Naive thymus-derived CD4-positive, alpha-beta T cell (primary cell): ENCODE measurements at regions not wholly inside any gene's neighbourhood (a gene's known extent, or its start where the extent isn't known, plus 50 kb on each side); places are given as distances from the start of the nearest gene placed in this dataset.

Experiments used
- ATAC-seq: fragments of 150-1000 bp; cut with Tn5 transposase; 2 replicates; pipeline ENCODE4 v1.10.0; 2021; ENCODE audit warnings: mild to moderate bottlenecking, moderate library complexity
- CTCF ChIA-PET: fragments of 350-600 bp; sonication (Branson Sonifier 250); formaldehyde crosslinking; loops from one replicate; lab custom pipeline; 2021; ENCODE audit warnings: antibody characterized with exemption; lab: Charles Lee
- POLR2A ChIA-PET: fragments of 350-600 bp; sonication (Branson Sonifier 250); formaldehyde crosslinking; loops from one replicate; lab custom pipeline; 2021; ENCODE audit warnings: antibody characterized with exemption, inconsistent platforms; lab: Charles Lee
- DNase-seq, 9 donors: peaks; one replicate each; pipeline versions ENCODE4 v3.0.0 to v3.0.0-alpha.2; 2020 to 2022; ENCODE audit warnings: mixed read lengths in 1 of 9
- H3K27ac ChIP-seq: one replicate; pipeline ENCODE4 v1.7.0; 2013; ENCODE audit warnings: mild to moderate bottlenecking, low read depth, low read length, moderate library complexity
- H3K27me3 ChIP-seq, 2 donors: one replicate each; pipeline ENCODE4 v1.7.0; 2013; ENCODE audit warnings: low read length in 2 of 2, mild to moderate bottlenecking in 2 of 2, moderate library complexity in 2 of 2; ENCODE audit not compliant: control insufficient read depth in 2 of 2, insufficient read depth in 2 of 2
- H3K36me3 ChIP-seq, 3 experiments: 1 replicate in 2 of 3; 2 replicates in 1 of 3; pipeline ENCODE4 v1.7.0; 2013; ENCODE audit warnings: low read length in 3 of 3, mild to moderate bottlenecking in 3 of 3, moderate library complexity in 1 of 3; ENCODE audit not compliant: insufficient read depth in 3 of 3, control insufficient read depth in 2 of 3
- H3K4me1 ChIP-seq, 2 donors: one replicate each; pipeline ENCODE4 v1.7.0; 2013; ENCODE audit warnings: low read length in 2 of 2, mild to moderate bottlenecking in 2 of 2, moderate library complexity in 1 of 2; ENCODE audit not compliant: control insufficient read depth in 2 of 2, insufficient read depth in 2 of 2
- H3K4me3 ChIP-seq: 2 replicates; pipeline ENCODE4 v1.7.0; 2013; ENCODE audit warnings: mild to moderate bottlenecking, low read length
- H3K9me3 ChIP-seq, 3 experiments: 1 replicate in 2 of 3; 2 replicates in 1 of 3; pipeline ENCODE4 v1.7.0; 2013; ENCODE audit warnings: low read length in 3 of 3; ENCODE audit not compliant: control insufficient read depth in 2 of 3
- H3K27ac Mint-ChIP-seq, 9 donors: one replicate each; pipeline ENCODE4 v1.8.0; 2020 to 2022; ENCODE audit warnings: mixed read lengths in 9 of 9, mild to moderate bottlenecking in 8 of 9, moderate library complexity in 5 of 9, inconsistent platforms in 2 of 9
- H3K27me3 Mint-ChIP-seq, 5 donors: one replicate each; pipeline ENCODE4 v1.8.0; 2021 to 2022; ENCODE audit warnings: mixed read lengths in 5 of 5, mild to moderate bottlenecking in 1 of 5
- H3K36me3 Mint-ChIP-seq, 5 donors: one replicate each; pipeline ENCODE4 v1.8.0; 2020 to 2022; ENCODE audit warnings: mixed read lengths in 5 of 5, mild to moderate bottlenecking in 3 of 5, inconsistent platforms in 1 of 5
- H3K4me1 Mint-ChIP-seq, 7 donors: one replicate each; pipeline ENCODE4 v1.8.0; 2020 to 2022; ENCODE audit warnings: mixed read lengths in 7 of 7, mild to moderate bottlenecking in 3 of 7, inconsistent platforms in 1 of 7
- H3K4me3 Mint-ChIP-seq, 10 donors: one replicate each; pipeline ENCODE4 v1.8.0; 2020 to 2022; ENCODE audit warnings: mild to moderate bottlenecking in 10 of 10, mixed read lengths in 10 of 10, moderate library complexity in 6 of 10, inconsistent platforms in 2 of 10
- H3K9me3 Mint-ChIP-seq, 11 donors: one replicate each; pipeline ENCODE4 v1.8.0; 2020 to 2022; ENCODE audit warnings: mixed read lengths in 11 of 11, mild to moderate bottlenecking in 4 of 11, inconsistent platforms in 1 of 11, moderate library complexity in 1 of 11
- intact Hi-C, 2 donors: fragments of 100-400 bp; cut with micrococcal nuclease; formaldehyde crosslinking; loops; one replicate each; pipeline ENCODE4 v1.15.1; 2023

DNA sequence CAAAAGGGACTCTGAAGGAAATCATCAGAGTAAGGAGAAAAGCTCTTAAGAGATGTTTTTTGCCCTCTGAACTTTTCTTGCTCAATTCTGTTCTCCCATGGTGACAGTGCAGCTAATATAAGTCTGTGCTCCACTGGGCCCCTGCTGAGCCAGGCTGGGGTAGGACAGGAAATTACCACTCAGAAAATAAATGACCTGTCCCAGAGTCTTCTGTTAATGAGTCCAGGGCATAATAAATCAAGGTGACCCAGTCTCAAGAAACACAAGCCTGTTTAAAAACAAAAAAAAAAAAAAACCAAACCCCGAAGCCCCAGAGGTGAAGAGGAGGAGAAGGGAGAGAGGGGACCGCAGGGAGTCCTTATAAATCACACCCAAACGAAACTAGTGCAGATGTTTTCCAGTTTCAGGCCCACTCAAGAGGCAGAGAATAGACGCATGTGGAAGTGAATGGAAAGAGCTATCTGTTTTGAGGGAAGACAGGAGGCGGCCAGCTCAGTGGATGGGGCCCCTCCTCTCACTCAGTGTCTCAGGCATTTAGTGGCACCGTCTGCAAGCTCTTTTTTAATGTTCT is 59.8 kb upstream of the BOC start:
- no peak overlapping the region for H3K27ac Mint-ChIP-seq
- H3K4me3 Mint-ChIP-seq = no peak overlapping the region
- intact Hi-C loops = no loop called here
- ATAC-seq = no peak
- Histone ChIP-seq H3K9me3 (no peaks in the 10 kb centered on the region), H3K27me3 (no peaks in the 10 kb centered on the region), H3K4me1 (no peaks in the 10 kb centered on the region), H3K27ac (no peak overlapping the region), H3K36me3 (no peaks in the 10 kb centered on the region), H3K4me3 (no peak overlapping the region)
- no peak for DNase-seq
- H3K9me3 Mint-ChIP-seq = no peaks in the 10 kb centered on the region
- peaks cover 0 to 6% (median 4%) of the 10 kb centered on the region in 5 donors for H3K27me3 Mint-ChIP-seq
- POLR2A ChIA-PET = interaction anchor here (0.6 kb wide), 1 partner anchor 13 kb away, joined by 3 read pairs; no protein-coding TSS in a partner anchor
- H3K36me3 Mint-ChIP-seq = peaks cover 0 to 3% (median 0%) of the 10 kb centered on the region in 5 donors
- H3K4me1 Mint-ChIP-seq = peaks cover 0 to 3% (median 0%) of the 10 kb centered on the region in 7 donors
- CTCF ChIA-PET = no interaction called here

DNA sequence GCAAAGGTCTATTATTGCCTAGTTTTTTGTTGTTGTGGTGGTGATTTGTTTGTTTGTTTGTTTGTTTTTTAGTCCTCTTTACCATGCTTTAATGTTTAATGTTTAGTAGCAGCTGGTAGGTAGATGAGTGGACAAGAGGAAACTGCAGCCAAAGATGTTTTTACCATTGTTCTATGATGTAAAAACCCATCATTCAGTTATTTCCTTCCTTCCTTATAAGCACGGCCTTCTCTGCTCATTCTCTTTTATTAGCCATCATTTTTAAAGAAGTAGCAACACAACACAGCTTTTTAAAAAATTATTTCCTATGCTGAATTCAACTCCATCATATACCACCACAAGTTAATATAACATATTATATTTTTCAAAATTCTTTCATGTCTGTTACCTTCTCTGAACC is 58.5 kb upstream of the BOC start:
- DNase-seq (no peak), ATAC-seq (no peak)
- Histone ChIP-seq H3K4me3 (no peak overlapping the region), H3K9me3 (no peaks in the 10 kb centered on the region), H3K36me3 (no peaks in the 10 kb centered on the region), H3K4me1 (no peaks in the 10 kb centered on the region), H3K27ac (no peak overlapping the region), H3K27me3 (no peaks in the 10 kb centered on the region)
- H3K27ac Mint-ChIP-seq = no peak overlapping the region
- H3K9me3 Mint-ChIP-seq = no peaks in the 10 kb centered on the region
- peaks cover 0 to 6% (median 4%) of the 10 kb centered on the region in 5 donors for H3K27me3 Mint-ChIP-seq
- peaks cover 0 to 3% (median 0%) of the 10 kb centered on the region in 7 donors for H3K4me1 Mint-ChIP-seq
- ChIA-PET POLR2A (interaction anchor here (0.6 kb wide), 1 partner anchor 1327 kb away, joined by 3 read pairs; no protein-coding TSS in a partner anchor), CTCF (no interaction called here)
- intact Hi-C loops = no loop called here
- peaks cover 0 to 3% (median 0%) of the 10 kb centered on the region in 5 donors for H3K36me3 Mint-ChIP-seq
- H3K4me3 Mint-ChIP-seq = no peak overlapping the region

DNA sequence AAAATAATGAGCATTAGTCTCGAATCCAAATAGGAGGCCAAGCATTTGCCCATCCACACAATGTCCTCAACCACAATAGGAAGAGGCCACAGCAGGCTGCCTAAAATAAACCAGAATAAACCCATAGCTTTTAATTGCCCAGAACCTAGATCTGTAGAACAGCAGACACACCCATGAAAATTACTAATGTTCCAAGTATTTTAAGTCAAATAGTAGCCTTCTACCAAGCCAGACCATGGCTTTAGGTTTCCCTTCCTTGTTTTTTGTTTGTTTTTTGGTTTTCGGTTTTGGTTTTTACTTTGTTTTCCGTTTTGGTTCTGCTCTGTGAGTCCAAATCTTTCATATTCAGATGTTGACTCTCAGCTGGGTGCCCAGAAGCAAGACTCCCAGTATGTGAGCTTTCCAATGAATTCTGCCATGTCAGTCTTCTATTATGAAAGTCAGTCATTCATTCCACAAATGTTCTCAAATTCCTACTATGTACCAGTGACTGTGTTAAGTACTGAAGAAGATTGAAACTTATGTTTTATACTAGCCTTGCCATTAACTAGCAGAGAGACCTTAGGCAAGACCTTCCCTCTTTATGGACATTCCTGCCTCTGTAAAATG is 57.8 kb upstream of the BOC start:
- no peak for ATAC-seq
- no peak overlapping the region for H3K27ac ChIP-seq
- peaks cover 0 to 3% (median 0%) of the 10 kb centered on the region in 5 donors for H3K36me3 Mint-ChIP-seq
- H3K9me3 Mint-ChIP-seq = no peaks in the 10 kb centered on the region
- H3K36me3 ChIP-seq = no peaks in the 10 kb centered on the region
- no peak overlapping the region for H3K27ac Mint-ChIP-seq
- no peak for DNase-seq
- H3K4me1 Mint-ChIP-seq = peaks cover 0 to 3% (median 0%) of the 10 kb centered on the region in 7 donors
- no peaks in the 10 kb centered on the region for H3K27me3 ChIP-seq
- no peak overlapping the region for H3K4me3 Mint-ChIP-seq
- H3K9me3 ChIP-seq = no peaks in the 10 kb centered on the region
- peaks cover 0 to 5% (median 3%) of the 10 kb centered on the region in 5 donors for H3K27me3 Mint-ChIP-seq
- intact Hi-C loops = no loop called here
- no peak overlapping the region for H3K4me3 ChIP-seq
- H3K4me1 ChIP-seq = no peaks in the 10 kb centered on the region
- CTCF ChIA-PET = interaction anchor here (0.7 kb wide), 1 partner anchor 1240 kb away, joined by 3 read pairs; no protein-coding TSS in a partner anchor
- POLR2A ChIA-PET = no interaction called here

DNA sequence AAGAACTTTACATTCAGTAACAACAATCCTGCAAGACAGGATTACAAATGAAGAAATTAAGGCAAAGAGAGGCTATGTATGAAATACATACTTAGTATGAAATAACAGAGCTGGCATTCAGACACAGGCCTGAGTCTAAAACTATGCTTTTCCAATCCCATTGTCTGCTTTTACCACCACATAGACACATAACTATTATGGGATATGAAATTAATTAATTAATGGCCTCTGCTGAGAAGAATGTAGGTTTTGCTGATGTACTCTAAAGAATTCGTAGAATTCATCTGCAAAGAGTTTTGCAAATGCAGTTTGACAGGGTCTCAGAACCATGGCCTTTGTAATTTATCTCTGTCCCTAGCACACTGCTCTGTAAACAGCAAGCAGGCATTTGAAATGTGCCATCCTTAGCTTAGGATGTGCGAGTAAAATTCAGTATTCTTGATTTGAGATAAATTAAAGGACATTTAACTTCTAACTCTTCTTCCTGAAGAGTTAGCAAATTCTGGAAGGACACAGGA is 54.5 kb upstream of the BOC start:
- intact Hi-C loops = no loop called here

DNA sequence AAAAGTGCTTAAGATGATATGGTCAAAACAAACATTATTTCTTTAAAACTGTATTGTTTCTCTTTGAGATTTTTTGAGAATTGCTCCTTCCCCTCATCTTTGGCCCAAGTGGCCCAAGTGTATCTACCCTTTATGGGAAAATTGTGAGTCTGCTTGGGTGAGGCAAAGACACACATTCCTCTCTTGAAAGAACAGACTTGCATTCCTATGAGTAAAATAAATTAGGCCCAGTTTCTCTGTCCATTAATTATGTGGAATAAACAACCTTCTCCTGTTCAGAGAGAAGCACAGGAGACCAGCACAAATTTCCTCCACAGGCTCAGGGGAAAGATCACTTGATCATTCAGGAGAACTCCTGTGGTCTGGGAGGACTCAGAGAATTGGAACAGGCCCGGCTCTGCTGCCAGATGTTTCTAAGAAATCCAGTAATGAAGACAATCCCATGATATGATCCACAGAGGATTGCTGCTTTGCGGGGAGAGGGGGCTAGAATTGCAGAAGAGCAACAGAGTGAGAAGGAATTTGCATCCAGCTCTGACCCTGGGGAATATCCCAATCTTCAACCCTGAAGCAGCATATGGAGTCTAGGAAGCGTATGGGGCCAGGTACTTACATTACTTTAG is 53.8 kb upstream of the BOC start:
- Histone ChIP-seq H3K36me3 (no peaks in the 10 kb centered on the region), H3K27me3 (no peaks in the 10 kb centered on the region), H3K4me1 (no peaks in the 10 kb centered on the region), H3K9me3 (no peaks in the 10 kb centered on the region), H3K27ac (no peak overlapping the region), H3K4me3 (no peak overlapping the region)
- H3K4me1 Mint-ChIP-seq = peaks cover 0 to 1% (median 0%) of the 10 kb centered on the region in 7 donors
- DNase-seq = no peak
- H3K4me3 Mint-ChIP-seq = no peak overlapping the region
- ChIA-PET POLR2A (no interaction called here), CTCF (no interaction called here)
- H3K27me3 Mint-ChIP-seq = peaks cover 0 to 9% (median 4%) of the 10 kb centered on the region in 5 donors
- H3K27ac Mint-ChIP-seq = no peak overlapping the region
- no peak for ATAC-seq
- no peaks in the 10 kb centered on the region for H3K9me3 Mint-ChIP-seq
- intact Hi-C loops = no loop called here
- peaks cover 0 to 3% (median 0%) of the 10 kb centered on the region in 5 donors for H3K36me3 Mint-ChIP-seq

More for the DNA sequence above, 54.5 kb upstream of the BOC start:
- Histone ChIP-seq H3K27me3 (no peaks in the 10 kb centered on the region), H3K9me3 (no peaks in the 10 kb centered on the region), H3K4me1 (no peaks in the 10 kb centered on the region), H3K36me3 (no peaks in the 10 kb centered on the region), H3K27ac (no peak overlapping the region), H3K4me3 (no peak overlapping the region)
- Mint-ChIP-seq H3K4me3 (no peak overlapping the region), H3K27ac (no peak overlapping the region), H3K27me3 (peaks cover 0 to 6% (median 1%) of the 10 kb centered on the region in 5 donors), H3K9me3 (no peaks in the 10 kb centered on the region), H3K36me3 (peaks cover 0 to 3% (median 0%) of the 10 kb centered on the region in 5 donors), H3K4me1 (peaks cover 0 to 1% (median 0%) of the 10 kb centered on the region in 7 donors)
- ChIA-PET CTCF (no interaction called here), POLR2A (no interaction called here)
- DNase-seq = no peak
- no peak for ATAC-seq

DNA sequence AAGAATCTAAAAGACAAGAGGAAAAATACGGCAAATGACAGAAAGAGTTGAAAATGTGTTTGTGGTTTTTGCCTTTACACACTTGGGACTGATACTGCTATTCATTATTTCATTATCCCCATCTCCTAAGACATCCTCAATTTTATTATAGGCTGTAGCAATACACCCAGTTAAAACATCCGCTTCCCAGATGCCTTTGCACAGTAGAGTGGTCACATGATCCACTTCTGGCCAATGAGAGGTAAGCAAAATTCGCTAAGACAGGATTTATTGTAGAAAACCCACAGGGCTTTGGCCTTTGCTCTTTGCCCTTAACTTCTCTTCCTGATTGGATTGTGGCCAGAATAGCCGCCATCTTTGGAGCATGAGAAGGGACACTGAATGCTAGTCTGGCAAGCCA is 53.2 kb upstream of the BOC start:
- ChIA-PET POLR2A (no interaction called here), CTCF (no interaction called here)
- H3K4me3 Mint-ChIP-seq = no peak overlapping the region
- Histone ChIP-seq H3K36me3 (no peaks in the 10 kb centered on the region), H3K27ac (no peak overlapping the region), H3K4me1 (no peaks in the 10 kb centered on the region), H3K27me3 (no peaks in the 10 kb centered on the region), H3K4me3 (no peak overlapping the region), H3K9me3 (no peaks in the 10 kb centered on the region)
- intact Hi-C loops = no loop called here
- no peak for DNase-seq
- ATAC-seq = no peak
- H3K27me3 Mint-ChIP-seq = peaks cover 4 to 9% (median 5%) of the 10 kb centered on the region in 5 donors
- peaks cover 0 to 1% (median 0%) of the 10 kb centered on the region in 7 donors for H3K4me1 Mint-ChIP-seq
- H3K27ac Mint-ChIP-seq = no peak overlapping the region
- H3K9me3 Mint-ChIP-seq = no peaks in the 10 kb centered on the region
- peaks cover 0 to 3% (median 0%) of the 10 kb centered on the region in 5 donors for H3K36me3 Mint-ChIP-seq
